ENCODE measurements at regions not wholly inside any gene's neighbourhood (a gene's known extent, or its start where the extent isn't known, plus 50 kb on each side); places are given as distances from the start of the nearest gene placed in this dataset.

DNA sequence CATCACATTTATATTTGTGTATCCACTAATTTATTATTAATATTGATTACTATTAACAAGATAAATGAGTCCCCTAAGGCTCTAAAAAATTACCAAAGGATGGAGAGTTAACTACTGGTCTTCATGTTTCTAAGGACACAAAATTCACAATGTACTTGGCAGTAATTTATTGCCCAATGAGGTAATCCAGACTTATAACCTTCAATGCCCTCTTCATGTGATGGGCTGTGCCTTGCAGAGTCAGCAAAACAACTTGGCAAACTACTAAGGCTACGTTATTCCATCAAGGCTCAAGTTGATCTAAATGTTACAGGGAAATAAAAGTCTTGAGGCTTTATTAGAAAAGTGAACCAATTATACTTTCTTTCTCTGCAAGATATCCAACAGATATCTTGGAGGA lies 804.9 kb upstream of the NXPH2 start:
- TF ChIP-seq EZH2 (IDR thresholded peaks at IDR 0.05) (no peak), POLR2AphosphoS5 (IDR thresholded peaks at IDR 0.05; ENCODE audit: borderline replicate concordance, low read depth, low read length) (no peak)
